ENCODE measurements at regions not wholly inside any gene's neighbourhood (a gene's known extent, or its start where the extent isn't known, plus 50 kb on each side); places are given as distances from the start of the nearest gene placed in this dataset.

- TF ChIP-seq CTCF (IDR thresholded peaks at IDR 0.05 in 4 of 5, conservative IDR thresholded peaks at IDR 0.05 in 1 of 5) = no peak
- TF ChIP-seq POLR2A (IDR thresholded peaks at IDR 0.05) = no peak
These were observed 101.7 kb downstream of the BMS1 start for GRCh38 chr10:42883993-42884983.
